ENCODE measurements at regions not wholly inside any gene's neighbourhood (a gene's known extent, or its start where the extent isn't known, plus 50 kb on each side); places are given as distances from the start of the nearest gene placed in this dataset.

GRCh38 chr9:2984491-2984890, 140.6 kb upstream of the PUM3 start:
- DNase-seq (ENCODE audit: low read depth): no peak

DNA sequence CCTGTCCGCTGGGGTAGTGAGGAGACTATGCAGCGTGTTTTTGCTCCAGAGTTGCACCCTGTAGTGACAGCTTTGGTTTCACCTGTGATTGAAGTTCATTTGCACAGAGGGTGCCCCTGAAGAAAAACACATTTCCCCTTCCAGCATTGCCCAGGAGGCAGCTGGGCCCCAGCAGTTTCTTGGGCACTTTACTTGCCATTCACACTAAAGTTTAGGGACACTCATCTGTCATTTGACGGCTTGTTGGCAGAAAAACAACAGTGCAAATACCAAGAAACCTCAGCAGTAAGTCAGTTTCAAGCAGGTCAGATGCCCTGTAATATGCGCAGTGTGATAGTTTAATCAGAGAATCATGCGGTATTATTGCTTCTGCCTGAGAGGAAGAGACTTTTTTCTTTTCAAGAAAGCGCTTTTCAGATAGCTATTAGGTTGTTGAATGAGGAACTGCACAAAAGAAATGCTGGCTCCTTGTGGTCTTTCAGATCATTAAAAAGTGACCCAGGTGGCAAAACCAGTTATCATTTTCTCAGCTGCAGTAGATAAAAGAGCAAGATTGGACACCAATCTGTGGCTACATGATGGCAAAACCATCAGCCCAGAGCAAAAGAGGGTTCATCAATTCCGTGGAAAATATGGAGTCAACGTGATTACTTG, 136.2 kb upstream of the PUM3 start:
- DNase-seq (ENCODE audit: low read depth): no peak

DNA sequence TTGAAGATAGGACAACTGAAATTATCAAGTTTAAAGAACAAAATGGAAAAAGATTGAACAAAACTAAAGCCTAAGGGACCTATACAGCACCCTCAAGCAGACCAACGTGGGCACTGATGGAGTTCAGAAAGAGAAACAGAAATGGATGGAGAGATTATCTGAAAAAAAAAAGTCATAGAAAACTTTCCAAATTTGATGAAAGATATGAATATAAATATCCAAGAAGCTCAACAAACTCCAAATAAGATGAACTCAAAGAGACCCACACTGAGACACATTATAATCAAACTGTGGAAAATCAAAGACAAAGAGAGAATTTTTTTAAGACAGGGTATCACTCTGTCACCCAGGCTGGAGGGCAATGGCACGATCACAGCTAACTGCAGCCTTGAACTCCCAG, 128.6 kb upstream of the PUM3 start:
- DNase-seq (ENCODE audit: low read depth): no peak

- no peak for DNase-seq (ENCODE audit: low read depth)
Measured at GRCh38 chr9:2970864-2971263, 127.0 kb upstream of the PUM3 start.

DNA sequence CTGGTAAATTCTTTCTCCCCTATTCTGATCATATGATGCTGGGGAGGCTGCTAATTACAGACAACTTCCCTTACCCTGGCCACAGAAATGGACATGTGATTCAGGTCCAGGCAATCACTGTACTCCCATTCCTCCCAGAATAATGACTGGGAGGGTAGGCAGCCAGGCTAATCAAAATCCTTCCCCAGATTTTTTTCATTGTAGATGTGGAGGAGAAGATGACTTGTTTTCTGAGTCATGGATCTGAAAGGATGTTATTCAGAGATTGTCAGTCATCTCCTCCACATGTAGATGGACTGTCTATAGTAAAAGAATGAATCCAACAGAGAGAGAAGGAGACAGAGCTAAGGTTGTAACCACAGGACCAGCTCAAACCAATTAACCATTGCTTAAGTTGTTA, 123.9 kb upstream of the PUM3 start:
- no peak for DNase-seq (ENCODE audit: low read depth)

DNA sequence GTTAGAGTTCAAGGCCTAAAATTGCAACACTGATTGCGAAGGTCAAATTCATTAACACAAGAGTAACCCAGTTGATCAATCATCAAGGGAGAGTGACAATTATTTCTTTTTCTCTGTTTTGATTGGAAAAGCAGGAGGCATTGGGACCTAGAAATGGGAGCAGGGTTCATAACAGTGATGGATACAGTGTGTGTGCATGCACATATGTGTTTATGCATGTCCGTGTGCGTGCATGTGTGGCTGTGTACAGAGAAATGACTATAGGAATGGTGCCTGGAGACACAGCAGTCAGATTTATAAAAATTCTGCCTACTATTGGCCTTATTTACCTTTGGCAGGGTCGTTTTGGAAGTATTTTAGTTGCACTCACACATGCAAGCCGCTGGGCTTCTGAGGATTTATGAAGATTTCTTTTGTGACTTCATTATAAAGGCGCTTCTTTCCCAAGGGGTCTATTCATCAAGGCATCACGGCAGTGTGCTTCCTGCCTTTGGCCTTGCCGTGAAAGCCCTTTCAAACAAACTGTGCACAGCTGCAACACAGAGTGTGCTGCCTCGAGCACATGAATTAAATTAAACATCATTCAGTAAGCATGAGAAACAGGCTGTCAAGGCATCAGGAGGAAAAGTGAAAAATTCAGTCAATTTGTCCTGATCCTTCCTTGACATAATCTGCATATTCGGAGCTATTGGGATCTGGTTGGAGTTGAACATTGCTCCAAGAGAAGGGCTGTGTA, 122.8 kb upstream of the PUM3 start:
- no peak for DNase-seq (ENCODE audit: low read depth)

GRCh38 chr9:2964470-2964869, 120.6 kb upstream of the PUM3 start:
- no peak for DNase-seq (ENCODE audit: low read depth)

DNA sequence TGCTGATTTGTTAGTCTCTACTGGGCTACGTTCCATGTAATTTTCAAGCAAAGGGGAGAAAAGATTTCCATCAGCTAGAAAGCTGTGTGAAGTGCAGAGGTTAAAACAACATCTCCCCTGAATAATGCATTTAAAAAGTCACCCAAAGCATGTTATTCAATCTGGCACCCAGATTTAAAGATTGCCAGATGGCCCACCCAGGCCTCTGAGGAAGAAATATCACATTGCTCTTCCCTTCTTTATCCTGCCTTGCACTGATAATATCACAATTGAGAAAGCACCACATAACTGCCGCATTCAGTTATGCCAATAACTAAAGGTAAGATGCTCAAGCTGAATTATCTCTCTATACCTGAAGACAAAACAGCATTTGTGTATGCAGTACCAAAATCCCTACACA, 119.4 kb upstream of the PUM3 start:
- DNase-seq (ENCODE audit: low read depth): no peak

- no peak for DNase-seq (ENCODE audit: low read depth)
Measured at GRCh38 chr9:2962471-2963172, 118.7 kb upstream of the PUM3 start.

DNA sequence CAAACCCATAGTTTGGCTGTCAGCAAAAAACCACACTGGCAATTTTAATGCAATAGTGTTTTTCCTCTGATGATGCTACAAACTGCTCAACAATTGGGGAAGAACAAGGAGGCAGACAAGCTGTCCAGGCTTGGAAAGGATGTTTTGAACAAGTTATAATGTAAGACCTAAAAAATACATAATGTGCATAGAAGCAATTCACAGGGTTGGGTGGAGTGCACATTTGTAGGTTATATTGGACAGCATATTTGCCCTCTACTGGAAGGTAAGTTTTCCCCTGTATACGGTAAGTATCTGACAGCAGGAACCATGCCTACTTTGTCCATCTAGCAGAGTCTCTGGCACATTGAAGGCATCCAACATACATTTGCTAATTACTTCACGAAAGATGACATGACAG, 114.3 kb upstream of the PUM3 start:
- no peak for DNase-seq (ENCODE audit: low read depth)

DNA sequence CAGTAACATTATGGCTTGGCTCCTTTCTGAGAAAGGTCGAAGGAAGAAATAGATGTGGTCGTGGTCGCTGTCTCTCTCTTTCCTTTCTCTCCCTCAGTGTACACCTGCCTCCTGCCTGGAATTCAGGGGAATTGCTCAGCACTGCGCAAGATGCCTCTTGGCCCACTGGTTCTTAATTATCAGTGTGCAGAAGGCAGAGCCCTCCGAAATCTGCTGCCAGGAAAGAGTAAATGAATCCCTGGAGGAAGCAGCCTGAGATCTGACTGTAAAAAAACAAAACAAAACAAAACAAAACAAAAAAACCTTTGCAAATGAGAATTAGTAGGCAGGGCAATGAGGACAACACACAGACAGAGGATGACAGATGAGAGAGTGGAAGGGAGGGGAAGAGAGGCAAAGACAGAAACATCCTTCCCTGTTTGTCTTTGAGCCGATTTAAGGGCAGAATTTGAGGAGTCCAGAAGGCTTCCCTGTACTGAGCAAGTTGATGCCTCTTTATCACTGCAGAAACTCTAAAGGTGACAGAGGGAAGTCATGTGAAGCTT, 113.8 kb upstream of the PUM3 start:
- no peak for DNase-seq (ENCODE audit: low read depth)

DNA sequence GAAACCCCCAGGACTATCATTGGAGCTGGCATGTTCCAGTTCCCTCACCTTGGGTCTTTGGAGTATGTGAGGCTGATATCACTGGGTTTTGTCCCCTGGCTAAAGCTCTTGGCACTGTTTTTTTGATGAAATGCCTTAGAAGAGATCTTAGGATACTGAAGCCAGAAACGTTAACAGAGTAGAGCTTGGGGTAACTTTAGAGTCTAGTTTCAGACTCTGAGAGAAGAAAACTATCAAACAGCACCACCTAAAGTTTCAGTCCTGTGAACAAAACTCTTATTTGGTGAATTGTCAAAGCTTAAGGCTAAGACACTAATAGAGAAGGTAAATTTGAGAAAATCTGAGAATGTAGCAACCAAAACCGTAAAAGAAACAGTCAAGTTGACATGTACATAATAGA, 111.7 kb upstream of the PUM3 start:
- DNase-seq (ENCODE audit: low read depth): no peak

DNA sequence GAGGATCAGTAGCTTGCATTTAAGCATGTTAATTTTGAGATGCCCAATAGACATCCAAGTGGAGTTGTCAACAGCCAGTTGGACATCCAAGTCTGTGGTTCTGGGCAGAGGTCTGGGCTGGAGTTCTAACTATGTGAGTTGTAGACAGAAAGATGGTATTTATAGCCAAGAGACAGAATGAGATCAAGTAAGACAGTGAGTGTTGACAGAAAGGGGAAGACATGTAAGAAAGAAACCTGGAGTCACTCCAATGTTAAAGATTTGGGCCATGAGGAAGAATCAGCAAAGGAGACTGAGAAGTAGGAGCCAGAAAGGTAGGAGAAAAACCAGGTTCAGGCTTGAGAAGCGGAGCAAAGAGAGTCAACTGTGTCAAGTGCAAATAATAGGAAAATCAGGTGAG, 95.5 kb upstream of the PUM3 start:
- DNase-seq (ENCODE audit: low read depth): no peak

- DNase-seq (ENCODE audit: low read depth): no peak
Measured at GRCh38 chr9:2936221-2936620, 92.3 kb upstream of the PUM3 start.

GRCh38 chr9:2934883-2935282, 91.0 kb upstream of the PUM3 start:
- DNase-seq (ENCODE audit: low read depth): no peak

GRCh38 chr9:2934241-2934650, 90.4 kb upstream of the PUM3 start:
- no peak for DNase-seq (ENCODE audit: low read depth)

GRCh38 chr9:2933165-2934095, 89.5 kb upstream of the PUM3 start:
- no peak for DNase-seq (ENCODE audit: low read depth)

DNA sequence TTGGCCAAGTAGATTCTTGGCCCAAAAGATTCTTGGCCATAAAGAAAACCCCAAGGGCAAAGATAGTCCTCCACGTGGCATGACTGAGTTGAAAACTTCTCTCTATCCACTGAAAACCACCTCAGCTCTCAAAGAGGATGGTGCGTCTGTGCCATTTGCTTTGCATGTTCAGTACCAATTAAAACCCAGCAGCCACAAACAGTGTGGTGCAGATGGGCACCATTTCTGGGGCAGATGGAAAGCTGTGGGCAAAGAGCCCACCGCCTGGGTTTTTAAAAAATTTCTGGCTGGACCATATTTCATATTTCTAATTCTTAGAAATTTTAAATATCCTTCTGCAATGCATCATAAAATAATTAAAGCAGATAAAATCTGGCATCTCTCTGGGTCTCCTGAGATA, 84.5 kb upstream of the PUM3 start:
- DNase-seq (ENCODE audit: low read depth): no peak

DNA sequence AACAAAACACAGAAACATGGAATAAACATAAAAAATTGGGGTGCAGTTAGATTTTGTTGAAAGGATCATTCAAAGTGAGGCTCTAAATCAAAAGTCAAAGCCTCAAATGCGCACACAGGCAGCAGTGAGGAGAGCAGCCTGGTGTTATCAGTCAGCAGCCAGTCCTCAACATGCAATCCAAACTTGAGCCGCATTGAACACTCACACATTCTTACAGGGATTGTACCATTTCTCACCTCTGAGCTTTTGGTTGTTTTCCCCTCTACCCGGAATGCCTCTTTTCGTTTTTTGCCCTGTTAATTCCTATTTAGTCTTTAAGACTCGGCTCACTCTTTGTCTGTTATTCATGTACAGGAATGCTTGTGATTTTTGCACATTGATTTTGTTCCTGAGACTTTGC, 81.1 kb upstream of the PUM3 start:
- DNase-seq (ENCODE audit: low read depth): no peak

DNA sequence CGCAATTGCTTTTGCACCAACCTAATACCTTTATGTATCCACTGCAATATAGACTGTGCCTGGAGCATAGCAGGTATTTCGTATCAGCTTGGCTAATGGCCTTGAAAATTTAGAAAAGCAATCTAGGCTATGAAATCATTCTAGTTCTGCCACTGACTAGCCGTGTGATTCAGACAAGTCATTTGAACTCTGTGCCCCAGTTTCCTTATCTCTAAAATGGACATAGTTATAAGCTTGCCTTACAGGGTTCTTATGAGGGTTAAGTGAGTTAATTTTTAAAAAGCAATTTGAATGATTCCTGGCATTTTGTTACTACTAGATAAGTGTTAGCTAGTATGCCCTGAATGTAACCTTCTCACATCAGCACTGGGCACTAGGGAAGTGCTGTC, 80.5 kb upstream of the PUM3 start:
- DNase-seq (ENCODE audit: low read depth): no peak

DNA sequence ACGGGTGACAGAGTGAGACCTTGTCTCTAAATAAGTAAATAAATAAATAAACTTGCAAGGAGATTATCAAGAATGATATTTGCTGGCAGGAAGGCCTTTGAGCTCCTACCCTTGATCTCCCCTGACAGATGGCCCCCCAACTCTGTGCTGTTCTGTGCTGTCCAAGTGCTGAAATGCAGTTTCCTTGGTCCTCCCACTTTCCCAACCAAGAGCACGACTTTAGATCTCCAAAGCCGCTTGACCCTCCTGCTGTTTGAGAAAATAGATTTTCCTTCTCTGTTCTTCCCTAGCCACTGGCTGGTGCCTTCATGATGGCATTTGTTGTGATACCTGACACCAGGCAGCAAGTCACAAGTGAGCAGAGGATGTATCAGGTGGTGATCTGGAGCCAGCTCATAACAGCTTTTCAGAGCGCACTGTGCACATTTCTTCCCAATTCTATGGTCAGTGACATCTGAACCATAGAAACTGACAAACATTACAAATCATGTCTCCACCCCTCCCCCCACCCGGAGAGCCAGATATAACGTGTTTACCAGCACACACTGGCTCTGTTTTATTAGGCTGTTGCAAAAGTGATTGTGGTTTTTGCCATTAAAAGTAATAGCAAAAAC, 80.0 kb upstream of the PUM3 start:
- DNase-seq (ENCODE audit: low read depth): no peak

- DNase-seq (ENCODE audit: low read depth): peak; percentile 90
Measured at GRCh38 chr9:2919347-2919746, 75.5 kb upstream of the PUM3 start.
